IMR-90 (cell line): ENCODE measurements at regions not wholly inside any gene's neighbourhood (a gene's known extent, or its start where the extent isn't known, plus 50 kb on each side); places are given as distances from the start of the nearest gene placed in this dataset.

Source experiments
- ATAC-seq: fragments of 200-7000 bp; cut with Tn5 transposase; 2 replicates; pipeline ENCODE4 v1.9.1; 2020; ENCODE audit warnings: low read depth, mild to moderate bottlenecking, moderate library complexity
- BruUV-seq: library from RNA; stranded (reverse); fragments of 400-500 nt; replicated peaks from 2 replicates; lab custom pipeline; 2021; lab: Mats Ljungman, UMichigan
- CTCF ChIA-PET: fragments of 300-600 bp; formaldehyde crosslinking; extraction: SDS; loops from one replicate; lab custom pipeline; 2021; ENCODE audit warnings: antibody characterized with exemption; lab: Yijun Ruan, JAX
- POLR2A ChIA-PET: fragments of 300-600 bp; sonication (Branson Sonifier 250); formaldehyde crosslinking; loops from one replicate; lab custom pipeline; 2022; ENCODE audit warnings: antibody characterized with exemption; ENCODE audit not compliant: unreplicated experiment; lab: Charles Lee
- DNase-seq: peaks from one replicate; pipeline ENCODE4 v3.0.0; 2013
- H2AFZ ChIP-seq: replicated peaks from 2 replicates; pipeline ENCODE3; 2013; ENCODE audit warnings: low read length, mild to moderate bottlenecking; ENCODE audit not compliant: poor library complexity
- H2AK5ac ChIP-seq: 2 replicates; pipeline ENCODE4 v1.6.1; 2013; ENCODE audit warnings: low read depth, low read length, inconsistent platforms
- H2AK9ac ChIP-seq: replicated peaks from 2 replicates; pipeline ENCODE3; 2013; ENCODE audit warnings: mild to moderate bottlenecking, low read depth, low read length, moderate library complexity; ENCODE audit not compliant: poor library complexity
- H2BK120ac ChIP-seq: 2 replicates; pipeline ENCODE4 v1.6.1; 2013; ENCODE audit warnings: low read depth, low read length, inconsistent platforms
- H2BK15ac ChIP-seq: 3 replicates; pipeline ENCODE4 v1.6.1; 2013; ENCODE audit warnings: low read depth, low read length, inconsistent platforms
- H2BK20ac ChIP-seq: 2 replicates; pipeline ENCODE4 v1.6.1; 2013; ENCODE audit warnings: low read depth, mild to moderate bottlenecking, inconsistent platforms, low read length, moderate library complexity
- H2BK5ac ChIP-seq: 2 replicates; pipeline ENCODE4 v1.6.1; 2013; ENCODE audit warnings: mild to moderate bottlenecking, low read depth, low read length, inconsistent platforms; ENCODE audit not compliant: poor library complexity, severe bottlenecking
- H3K14ac ChIP-seq: replicated peaks from 2 replicates; pipeline ENCODE4 v1.6.1; 2013; ENCODE audit warnings: low read depth, low read length, inconsistent platforms
- H3K18ac ChIP-seq: 2 replicates; pipeline ENCODE4 v1.6.1; 2013; ENCODE audit warnings: low read depth, low read length, control low read depth
- H3K23ac ChIP-seq: 2 replicates; pipeline ENCODE4 v1.6.1; 2013; ENCODE audit warnings: low read depth, low read length, inconsistent platforms
- H3K27ac ChIP-seq: 2 replicates; pipeline ENCODE4 v1.5.1; 2013; ENCODE audit warnings: mild to moderate bottlenecking, control low read depth, low read length; ENCODE audit not compliant: insufficient read depth
- H3K27me3 ChIP-seq: 2 replicates; pipeline ENCODE4 v1.6.1; 2013; ENCODE audit warnings: low read length; ENCODE audit not compliant: control insufficient read depth, insufficient read depth
- H3K36me3 ChIP-seq: 2 replicates; pipeline ENCODE4 v1.6.1; 2013; ENCODE audit warnings: low read length, mixed read lengths; ENCODE audit not compliant: control insufficient read depth, insufficient read depth
- H3K4ac ChIP-seq: 2 replicates; pipeline ENCODE4 v1.6.1; 2013; ENCODE audit warnings: low read depth, low read length, inconsistent platforms
- H3K4me1 ChIP-seq: 2 replicates; pipeline ENCODE4 v1.6.1; 2013; ENCODE audit warnings: low read length, mixed read lengths; ENCODE audit not compliant: control insufficient read depth, insufficient read depth
- H3K4me2 ChIP-seq: 2 replicates; pipeline ENCODE4 v1.6.1; 2013; ENCODE audit warnings: low read depth, mild to moderate bottlenecking, control low read depth, low read length, moderate library complexity
- H3K4me3 ChIP-seq: 2 replicates; pipeline ENCODE4 v1.5.1; 2013; ENCODE audit warnings: low read depth, mild to moderate bottlenecking, control low read depth, low read length, moderate library complexity; ENCODE audit not compliant: insufficient read depth
- H3K56ac ChIP-seq: 2 replicates; pipeline ENCODE4 v1.6.1; 2013; ENCODE audit warnings: low read length, inconsistent platforms; ENCODE audit not compliant: insufficient read depth; ENCODE audit errors: extremely low read depth
- H3K79me1 ChIP-seq, 2 experiments: 2 replicates each; pipeline ENCODE4 v1.6.1; 2013; ENCODE audit warnings: low read length in 2 of 2, inconsistent platforms in 1 of 2, low read depth in 1 of 2
- H3K9ac ChIP-seq: 2 replicates; pipeline ENCODE4 v1.6.1; 2013; ENCODE audit warnings: low read depth, low read length, control low read depth
- H3K9me1 ChIP-seq: 2 replicates; pipeline ENCODE4 v1.6.1; 2013; ENCODE audit warnings: low read length, inconsistent platforms; ENCODE audit not compliant: insufficient read depth
- H3K9me3 ChIP-seq: 2 replicates; pipeline ENCODE4 v1.6.1; 2013; ENCODE audit warnings: low read length; ENCODE audit not compliant: control insufficient read depth, insufficient read depth
- H4K20me1 ChIP-seq: 2 replicates; pipeline ENCODE4 v1.6.1; 2013; ENCODE audit warnings: low read length, inconsistent platforms; ENCODE audit not compliant: insufficient read depth
- H4K5ac ChIP-seq: 2 replicates; pipeline ENCODE4 v1.6.1; 2013; ENCODE audit warnings: mild to moderate bottlenecking, low read depth, low read length, control low read depth
- H4K8ac ChIP-seq, 2 experiments: 2 replicates each; pipeline ENCODE4 v1.6.1; 2013; ENCODE audit warnings: low read depth in 2 of 2, low read length in 2 of 2, control low read depth in 1 of 2, inconsistent platforms in 1 of 2
- H4K91ac ChIP-seq: 2 replicates; pipeline ENCODE4 v1.6.1; 2013; ENCODE audit warnings: low read depth, low read length, inconsistent platforms; ENCODE audit not compliant: insufficient read depth
- CEBPB ChIP-seq: IDR thresholded peaks from 2 replicates; pipeline ENCODE4 v1.6.1; 2012; ENCODE audit warnings: low read depth, low read length, improper control_type of control experiment
- CHD1 ChIP-seq: IDR thresholded peaks from 2 replicates; pipeline ENCODE4 v1.6.1; 2012; ENCODE audit warnings: low read depth, low read length, improper control_type of control experiment
- CTCF ChIP-seq: conservative IDR thresholded peaks from 2 replicates; pipeline ENCODE4 v1.5.1; 2012; ENCODE audit warnings: mild to moderate bottlenecking, low read depth, low read length, improper control_type of control experiment
- ELK1 ChIP-seq: fragments of 150-350 bp; IDR thresholded peaks from 2 replicates; pipeline ENCODE4 v1.6.1; 2016; ENCODE audit warnings: low read depth, mild to moderate bottlenecking, low read length, moderate library complexity, borderline replicate concordance
- FOS ChIP-seq: fragments of 150-350 bp; IDR thresholded peaks from 2 replicates; pipeline ENCODE4 v1.6.1; 2016; ENCODE audit warnings: low read depth, low read length
- MAFK ChIP-seq: IDR thresholded peaks from 2 replicates; pipeline ENCODE4 v1.6.1; 2012; ENCODE audit warnings: low read depth, low read length, improper control_type of control experiment
- MAZ ChIP-seq: IDR thresholded peaks from 2 replicates; pipeline ENCODE4 v1.6.1; 2012; ENCODE audit warnings: low read depth, mild to moderate bottlenecking, low read length, improper control_type of control experiment, moderate library complexity, borderline replicate concordance
- MXI1 ChIP-seq: IDR thresholded peaks from 2 replicates; pipeline ENCODE4 v1.6.1; 2012; ENCODE audit warnings: low read depth, mild to moderate bottlenecking, low read length, moderate library complexity, borderline replicate concordance
- NFE2L2 ChIP-seq: fragments of 150-350 bp; IDR thresholded peaks from 2 replicates; pipeline ENCODE4 v1.6.1; 2016; ENCODE audit warnings: low read depth, mild to moderate bottlenecking, low read length
- POLR2A ChIP-seq: IDR thresholded peaks from 2 replicates; pipeline ENCODE4 v1.6.1; 2012; ENCODE audit warnings: mild to moderate bottlenecking, low read depth, low read length
- RAD21 ChIP-seq: IDR thresholded peaks from 2 replicates; pipeline ENCODE4 v1.6.1; 2012; ENCODE audit warnings: low read length, improper control_type of control experiment
- RCOR1 ChIP-seq: IDR thresholded peaks from 2 replicates; pipeline ENCODE4 v1.6.1; 2012; ENCODE audit warnings: mild to moderate bottlenecking, low read length, improper control_type of control experiment; ENCODE audit not compliant: insufficient replicate concordance
- RFX5 ChIP-seq: IDR thresholded peaks from 2 replicates; pipeline ENCODE4 v1.8.0; 2012; ENCODE audit warnings: low read depth, mild to moderate bottlenecking, low read length, moderate library complexity
- WGBS, 2 experiments: methylation state at CpG; one replicate each; pipeline versions ENCODE4 v1.1.5 to v1.1.7; 2013; ENCODE audit warnings: missing lambda C conversion rate in 2 of 2; ENCODE audit not compliant: insufficient read length in 1 of 2; ENCODE audit errors: extremely low coverage in 2 of 2; 5-methylcytosine and 5-hydroxymethylcytosine counted together
- dilution Hi-C: fragments of 300-500 bp; cut with HindIII; formaldehyde crosslinking; loops from one replicate; pipeline ENCODE4 v1.14.3; 2018; ENCODE audit warnings: low sequenced_read_pairs; ENCODE audit not compliant: unreplicated experiment
- in situ Hi-C: fragments of 300-500 bp; cut with MboI; formaldehyde crosslinking; loops from 3 replicates; pipeline ENCODE4 v1.14.3; 2019; ENCODE audit warnings: low sequenced_read_pairs, inconsistent platforms, mixed read lengths
- intact Hi-C: fragments of 100-400 bp; cut with micrococcal nuclease; formaldehyde crosslinking; loops from 2 replicates; pipeline ENCODE4 v1.10.0; 2022

- no peak for TF ChIP-seq MAZ
- no peak for TF ChIP-seq NFE2L2
These were observed 185.5 kb downstream of the FOXL1 start (continued) for GRCh38 chr16:86763819-86764218.

- no CpG with 5 or more reads among the region's 4 CpGs for WGBS, 2 experiments
- intact Hi-C loops, result loop anchor here (10.0 kb wide), 1 partner anchor 300 kb away; no protein-coding TSS in a partner anchor
- no peak overlapping the region for H2BK5ac ChIP-seq
- H3K56ac ChIP-seq, result no peak overlapping the region
- no peak overlapping the region for H2AK9ac ChIP-seq
- H3K27ac ChIP-seq, result no peak overlapping the region
- H3K9ac ChIP-seq, result no peak overlapping the region
- H3K4ac ChIP-seq, result no peak overlapping the region
- H3K27me3 ChIP-seq, result no peaks in the 10 kb centered on the region; the same call in 1 of the 2 replicates
- no peak overlapping the region for H2BK20ac ChIP-seq
- peaks cover 6% of the 10 kb centered on the region; the same call in 1 of the 2 replicates for H3K4me1 ChIP-seq
- no TSS peak for BruUV-seq
- H4K8ac ChIP-seq, result no peak overlapping the region
- H2AFZ ChIP-seq, result no peak overlapping the region
- in situ Hi-C loops, result no loop called here
- ChIA-PET CTCF (no interaction called here), POLR2A (no interaction called here)
- 0 out of 3 replicates have a peak overlapping the region, but pooled peaks have one; percentile 21 for H2BK15ac ChIP-seq
- H3K23ac ChIP-seq, result no peak overlapping the region
- no peak overlapping the region for H3K4me2 ChIP-seq
- H4K91ac ChIP-seq, result no peak overlapping the region
- DNase-seq (no peak), ATAC-seq (no peak)
- dilution Hi-C loops, result no loop called here
- H3K9me3 ChIP-seq, result no peaks in the 10 kb centered on the region
- no peak overlapping the region for H4K5ac ChIP-seq
- no peak overlapping the region for H3K14ac ChIP-seq
- no peak overlapping the region for H2BK120ac ChIP-seq
- no peaks in the 10 kb centered on the region for H4K20me1 ChIP-seq
- H3K36me3 ChIP-seq, result no peaks in the 10 kb centered on the region
- no peaks in the 10 kb centered on the region for H3K9me1 ChIP-seq
- no peak for TF ChIP-seq NFE2L2
- TF ChIP-seq RCOR1, result no peak
- no peak for TF ChIP-seq CHD1
- TF ChIP-seq MAFK, result no peak
- no peak for TF ChIP-seq RAD21
- TF ChIP-seq POLR2A, result no peak
- no peak for TF ChIP-seq FOS
- no peak for TF ChIP-seq CTCF
- no peak for TF ChIP-seq ELK1
- no peak for TF ChIP-seq MXI1
- TF ChIP-seq CEBPB, result no peak
- TF ChIP-seq RFX5, result no peak
- H3K79me1 ChIP-seq, result no peaks in the 10 kb centered on the region
- no peak overlapping the region for H3K4me3 ChIP-seq
- H3K18ac ChIP-seq, result no peak overlapping the region
- H2AK5ac ChIP-seq, result peak overlapping the region; percentile 7; the same call in 1 of the 2 replicates
These were observed 186.2 kb downstream of the FOXL1 start for GRCh38 chr16:86764551-86764950.
